SJCRH30 (cell line): ENCODE measurements at regions not wholly inside any gene's neighbourhood (a gene's known extent, or its start where the extent isn't known, plus 50 kb on each side); places are given as distances from the start of the nearest gene placed in this dataset.

Source experiments
- DNase-seq, 2 experiments: peaks; one replicate each; pipeline ENCODE4 v3.0.0-alpha.2; 2015 to 2020
- H3K27ac ChIP-seq: fragments of 250-450 bp; sonication (Bioruptor Pico); 2 replicates; pipeline ENCODE4 v1.5.1; 2020; ENCODE audit warnings: mild to moderate bottlenecking, moderate library complexity
- H3K27me3 ChIP-seq: fragments of 250-450 bp; sonication (Bioruptor Pico); 2 replicates; pipeline ENCODE4 v1.5.1; 2020; ENCODE audit warnings: mild to moderate bottlenecking, moderate library complexity
- H3K36me3 ChIP-seq: fragments of 250-450 bp; sonication (Bioruptor Pico); 2 replicates; pipeline ENCODE4 v1.5.1; 2020; ENCODE audit warnings: mild to moderate bottlenecking, moderate library complexity
- H3K4me1 ChIP-seq: fragments of 250-450 bp; sonication (Bioruptor Pico); 2 replicates; pipeline ENCODE4 v1.5.1; 2020; ENCODE audit warnings: mild to moderate bottlenecking, moderate library complexity
- H3K4me3 ChIP-seq: fragments of 250-450 bp; sonication (Bioruptor Pico); 2 replicates; pipeline ENCODE4 v1.5.1; 2020; ENCODE audit warnings: mild to moderate bottlenecking, moderate library complexity
- H3K9me3 ChIP-seq: fragments of 250-450 bp; sonication (Bioruptor Pico); replicated peaks from 2 replicates; pipeline ENCODE4 v1.5.1; 2020; ENCODE audit warnings: mild to moderate bottlenecking, moderate library complexity

DNA sequence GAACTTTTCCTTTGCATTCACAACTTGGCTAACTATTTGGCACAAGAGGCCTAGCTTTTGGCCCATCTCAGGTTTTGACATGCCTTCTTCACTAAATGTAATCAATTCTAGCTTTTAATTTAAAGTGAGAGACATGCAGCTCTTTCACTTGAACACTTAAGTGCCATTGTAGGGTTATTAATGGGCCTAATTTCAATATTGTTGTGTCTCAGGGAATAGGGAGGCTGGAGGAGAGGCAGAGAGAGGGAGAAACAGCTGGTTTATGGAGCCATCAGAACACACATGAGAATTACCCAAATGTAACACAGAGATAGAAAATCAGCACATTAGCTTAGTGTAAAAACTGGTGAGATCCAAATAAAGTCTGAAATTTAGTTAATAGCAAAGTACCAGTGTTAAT, 157.4 kb downstream of the RPAP3 start:
- no peaks in the 10 kb centered on the region for H3K9me3 ChIP-seq
- no peak for DNase-seq

DNA sequence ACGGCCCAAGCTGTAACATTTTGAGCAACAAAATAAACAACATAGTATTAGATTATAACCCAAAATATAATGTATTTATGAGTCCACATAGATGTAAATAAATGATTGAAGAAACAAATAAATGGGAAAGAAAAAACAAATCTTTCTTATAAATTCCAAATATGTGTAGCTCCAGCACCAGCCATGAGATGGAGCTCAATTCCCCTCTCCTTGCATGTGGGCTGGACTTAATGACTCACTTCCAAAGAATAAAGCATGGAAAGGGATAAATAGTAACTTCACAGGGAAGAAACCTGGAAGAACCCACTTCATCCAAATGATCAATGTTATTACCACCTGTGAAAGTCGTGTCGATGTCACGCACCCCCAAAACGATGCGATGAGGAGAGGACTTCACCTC, 158.8 kb downstream of the RPAP3 start:
- peak in 1 of 2 experiments; percentile 30 for DNase-seq

More for the DNA sequence above, 157.4 kb downstream of the RPAP3 start:
- H3K27me3 ChIP-seq = peaks cover 5% of the 10 kb centered on the region; the same call in 1 of the 2 replicates
- H3K36me3 ChIP-seq = no peaks in the 10 kb centered on the region; the same call in 1 of the 2 replicates
- no peak overlapping the region for H3K4me3 ChIP-seq
- H3K27ac ChIP-seq = no peak overlapping the region
- H3K4me1 ChIP-seq = no peaks in the 10 kb centered on the region

DNA sequence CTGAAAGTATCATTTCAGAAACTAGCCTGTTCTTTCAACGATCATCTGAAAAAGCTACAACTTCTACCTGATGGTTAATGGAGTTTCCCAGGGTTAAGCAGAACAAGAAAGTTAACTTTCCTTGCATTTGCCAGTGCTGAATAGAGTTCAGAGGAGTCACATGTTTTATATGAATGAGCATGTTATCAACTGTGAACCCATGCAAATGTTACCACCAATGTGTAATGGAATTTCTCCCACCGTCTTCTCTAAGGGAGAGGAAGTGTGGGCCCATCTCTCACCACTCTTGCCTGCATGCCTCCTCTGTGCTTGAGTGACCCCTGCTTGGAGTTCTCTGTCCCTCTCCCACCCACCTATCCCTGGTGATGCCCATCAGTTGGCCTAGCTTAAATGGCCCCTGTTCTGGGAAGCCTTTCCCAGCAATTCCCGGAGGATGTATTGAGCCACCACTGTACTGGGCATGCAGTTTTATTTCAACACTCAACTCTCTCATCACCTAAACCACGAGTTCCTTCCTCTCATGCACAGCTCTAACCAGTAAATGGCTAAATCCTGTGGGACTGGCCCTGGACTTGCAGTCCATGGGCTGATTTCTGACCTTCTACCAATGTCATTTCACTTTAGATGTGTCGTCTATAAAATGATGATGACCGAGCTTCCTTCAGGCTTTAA, 159.8 kb downstream of the RPAP3 start:
- DNase-seq = no peak
- Histone ChIP-seq H3K4me3 (no peak overlapping the region), H3K27me3 (peaks cover 8% of the 10 kb centered on the region; the same call in 1 of the 2 replicates), H3K27ac (no peak overlapping the region), H3K9me3 (no peaks in the 10 kb centered on the region), H3K4me1 (no peaks in the 10 kb centered on the region), H3K36me3 (no peaks in the 10 kb centered on the region; the same call in 1 of the 2 replicates)

More for the DNA sequence above, 158.8 kb downstream of the RPAP3 start:
- Histone ChIP-seq H3K4me3 (no peak overlapping the region), H3K4me1 (no peaks in the 10 kb centered on the region), H3K27me3 (peaks cover 8% of the 10 kb centered on the region; the same call in 1 of the 2 replicates), H3K36me3 (no peaks in the 10 kb centered on the region; the same call in 1 of the 2 replicates), H3K27ac (no peak overlapping the region), H3K9me3 (no peaks in the 10 kb centered on the region)

DNA sequence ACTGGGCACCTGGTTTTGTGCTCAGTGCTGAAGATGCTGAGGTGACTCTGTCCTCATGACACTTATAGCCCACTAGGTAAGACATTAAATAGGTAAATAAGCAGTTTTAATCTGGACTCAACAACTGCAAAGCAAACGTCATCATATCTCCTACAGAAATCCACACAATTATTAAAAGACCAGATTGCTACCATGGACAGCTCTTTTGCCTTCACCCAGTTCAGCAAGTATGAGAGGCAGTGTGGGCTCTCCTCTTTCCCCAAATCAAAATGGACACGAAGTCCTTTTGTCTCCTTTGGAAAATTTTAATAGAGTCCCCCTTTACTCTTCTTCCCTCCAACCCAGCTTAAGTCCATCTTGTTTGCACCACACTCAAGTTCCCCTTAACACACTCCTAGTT, 171.1 kb downstream of the RPAP3 start:
- Histone ChIP-seq H3K9me3 (no peaks in the 10 kb centered on the region), H3K27ac (no peak overlapping the region), H3K36me3 (no peaks in the 10 kb centered on the region), H3K27me3 (no peaks in the 10 kb centered on the region), H3K4me1 (no peaks in the 10 kb centered on the region), H3K4me3 (no peak overlapping the region)
- peak in 1 of 2 experiments; percentile 41 for DNase-seq

DNA sequence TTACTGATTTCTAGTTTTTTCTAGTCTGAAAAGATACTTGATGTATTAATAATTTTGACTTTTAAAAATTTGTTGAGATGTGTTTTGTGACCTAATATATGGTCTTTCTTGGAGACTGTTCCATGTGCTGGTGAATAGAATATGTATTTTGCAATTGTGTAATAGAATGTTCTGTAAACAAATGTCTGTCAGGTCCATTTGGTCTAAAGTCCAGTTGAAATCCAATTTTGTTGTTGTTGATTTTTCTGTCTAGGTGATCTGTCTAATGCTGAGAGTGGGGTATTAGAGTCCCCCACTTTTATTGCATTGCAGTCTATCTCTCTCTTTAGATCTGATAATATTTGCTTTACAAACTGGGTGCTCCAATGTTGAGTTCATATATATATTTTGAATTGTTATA, 175.8 kb downstream of the RPAP3 start:
- no peaks in the 10 kb centered on the region for H3K27me3 ChIP-seq
- no peaks in the 10 kb centered on the region for H3K36me3 ChIP-seq
- no peak for DNase-seq
- H3K27ac ChIP-seq = no peak overlapping the region
- H3K9me3 ChIP-seq = no peaks in the 10 kb centered on the region
- H3K4me1 ChIP-seq = no peaks in the 10 kb centered on the region
- H3K4me3 ChIP-seq = no peak overlapping the region

DNA sequence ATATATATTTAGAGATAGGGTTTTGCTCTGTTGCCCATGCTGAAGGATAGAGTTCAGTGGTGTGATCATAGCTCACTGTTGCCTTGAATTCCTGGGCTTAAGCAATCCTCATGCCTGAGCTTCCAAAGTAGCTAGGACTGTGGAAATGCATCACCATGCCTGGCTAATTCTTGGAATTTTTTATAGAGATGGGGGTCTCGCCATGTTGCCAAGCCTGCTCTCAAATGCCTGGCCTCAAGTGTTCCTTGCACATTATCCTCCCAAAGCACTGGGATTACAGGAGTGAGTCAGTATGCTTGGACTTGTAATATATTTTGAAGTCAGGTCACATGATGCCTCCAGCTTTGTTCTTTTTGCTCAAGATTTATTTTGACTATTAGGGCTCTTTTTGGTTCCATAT, 178.0 kb downstream of the RPAP3 start:
- H3K27me3 ChIP-seq = no peaks in the 10 kb centered on the region
- no peak for DNase-seq
- no peaks in the 10 kb centered on the region for H3K4me1 ChIP-seq

DNA sequence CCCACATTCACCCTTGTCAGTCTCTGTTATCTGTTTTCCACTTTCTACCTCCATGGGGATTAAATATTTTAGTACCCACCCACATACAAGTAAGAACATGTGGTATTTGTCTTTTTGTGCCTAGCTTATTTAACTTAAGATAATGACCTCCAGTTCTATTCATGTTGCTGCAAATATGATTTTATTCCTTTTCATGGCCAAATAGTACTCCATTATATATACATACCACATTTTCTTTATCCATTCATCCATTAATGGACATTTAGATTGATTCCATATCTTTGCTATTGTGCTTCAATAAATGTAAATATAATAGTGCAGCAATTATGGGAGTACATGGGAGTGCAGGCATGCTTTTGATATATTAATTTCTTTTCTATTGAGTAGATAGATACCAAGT, 185.8 kb downstream of the RPAP3 start:
- Histone ChIP-seq H3K36me3 (no peaks in the 10 kb centered on the region), H3K27me3 (no peaks in the 10 kb centered on the region), H3K9me3 (no peaks in the 10 kb centered on the region; the same call in 1 of the 2 replicates), H3K27ac (no peak overlapping the region), H3K4me1 (no peaks in the 10 kb centered on the region), H3K4me3 (no peak overlapping the region)
- no peak for DNase-seq

More for the DNA sequence above, 178.0 kb downstream of the RPAP3 start:
- Histone ChIP-seq H3K4me3 (no peak overlapping the region), H3K36me3 (no peaks in the 10 kb centered on the region), H3K9me3 (no peaks in the 10 kb centered on the region), H3K27ac (no peak overlapping the region)

DNA sequence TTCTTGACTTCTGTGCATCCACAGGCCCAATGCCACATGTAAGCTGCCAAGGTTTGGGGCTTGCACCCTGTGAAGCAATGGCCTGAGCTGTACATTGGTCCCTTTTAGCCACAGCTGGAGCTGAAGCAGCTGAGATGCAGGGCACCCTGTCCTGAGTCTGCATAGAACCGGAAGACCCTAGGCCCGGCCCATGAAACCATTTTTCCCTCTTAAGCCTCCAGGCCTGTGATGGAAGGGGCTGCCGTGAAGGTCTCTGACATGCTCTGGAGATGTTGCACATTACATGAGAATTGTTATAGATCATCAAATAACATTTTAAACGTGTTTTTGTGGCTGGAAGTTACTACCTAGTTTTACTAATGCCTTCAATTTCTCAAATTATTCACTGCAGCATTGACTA, 188.7 kb downstream of the RPAP3 start:
- no peak for DNase-seq
- no peaks in the 10 kb centered on the region; the same call in 1 of the 2 replicates for H3K9me3 ChIP-seq
- H3K27me3 ChIP-seq = no peaks in the 10 kb centered on the region

DNA sequence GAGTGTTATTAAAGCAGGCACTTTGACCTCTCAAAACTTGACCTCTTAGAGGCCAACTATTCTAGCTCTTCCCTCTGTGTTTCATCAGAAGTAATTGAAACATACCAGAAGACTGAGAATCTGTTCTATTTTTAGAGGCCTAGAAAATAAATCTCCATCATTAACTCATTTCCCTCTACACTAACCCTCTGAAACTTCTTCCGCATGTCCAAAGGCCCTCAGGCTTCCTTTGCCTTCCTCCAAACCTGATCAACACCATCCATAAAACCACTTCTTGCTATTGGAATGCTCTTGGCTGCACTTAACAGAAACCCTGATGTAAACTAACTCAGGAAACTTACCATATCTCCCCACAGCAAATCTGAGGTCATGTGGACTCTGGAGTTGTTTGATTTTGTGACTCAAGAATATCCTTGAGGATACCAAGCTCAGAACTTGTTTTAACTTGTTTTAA, 196.4 kb downstream of the RPAP3 start:
- no peaks in the 10 kb centered on the region for H3K9me3 ChIP-seq
- H3K36me3 ChIP-seq = no peaks in the 10 kb centered on the region
- H3K27me3 ChIP-seq = no peaks in the 10 kb centered on the region; the same call in 1 of the 2 replicates
- no peak overlapping the region for H3K4me3 ChIP-seq
- no peak for DNase-seq
- no peak overlapping the region for H3K27ac ChIP-seq
- H3K4me1 ChIP-seq = no peaks in the 10 kb centered on the region

More for the DNA sequence above, 188.7 kb downstream of the RPAP3 start:
- Histone ChIP-seq H3K4me3 (no peak overlapping the region), H3K27ac (no peak overlapping the region), H3K36me3 (no peaks in the 10 kb centered on the region), H3K4me1 (no peaks in the 10 kb centered on the region)

DNA sequence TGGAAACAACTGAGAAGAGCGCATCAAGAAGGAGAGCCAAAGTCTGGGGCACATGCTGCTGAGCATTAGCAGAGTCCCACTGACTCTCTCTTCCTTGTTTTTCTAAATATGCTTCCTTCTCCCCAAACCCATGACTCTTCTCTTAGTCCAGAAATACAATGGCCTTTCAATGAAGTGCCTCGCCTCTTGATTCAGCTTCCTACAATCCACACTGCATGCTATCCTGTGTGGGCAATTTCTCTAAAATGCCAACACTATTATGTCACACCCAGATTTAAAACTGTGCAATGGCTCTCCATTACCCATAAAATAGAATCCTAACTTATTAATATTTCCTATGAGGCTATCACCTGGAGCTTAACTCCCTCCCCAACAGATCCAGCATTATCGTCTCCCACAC, 198.6 kb downstream of the RPAP3 start:
- H3K9me3 ChIP-seq = no peaks in the 10 kb centered on the region
- H3K36me3 ChIP-seq = no peaks in the 10 kb centered on the region
- no peaks in the 10 kb centered on the region; the same call in 1 of the 2 replicates for H3K27me3 ChIP-seq
- H3K27ac ChIP-seq = no peak overlapping the region
- H3K4me3 ChIP-seq = no peak overlapping the region
- H3K4me1 ChIP-seq = no peaks in the 10 kb centered on the region
- DNase-seq = no peak

DNA sequence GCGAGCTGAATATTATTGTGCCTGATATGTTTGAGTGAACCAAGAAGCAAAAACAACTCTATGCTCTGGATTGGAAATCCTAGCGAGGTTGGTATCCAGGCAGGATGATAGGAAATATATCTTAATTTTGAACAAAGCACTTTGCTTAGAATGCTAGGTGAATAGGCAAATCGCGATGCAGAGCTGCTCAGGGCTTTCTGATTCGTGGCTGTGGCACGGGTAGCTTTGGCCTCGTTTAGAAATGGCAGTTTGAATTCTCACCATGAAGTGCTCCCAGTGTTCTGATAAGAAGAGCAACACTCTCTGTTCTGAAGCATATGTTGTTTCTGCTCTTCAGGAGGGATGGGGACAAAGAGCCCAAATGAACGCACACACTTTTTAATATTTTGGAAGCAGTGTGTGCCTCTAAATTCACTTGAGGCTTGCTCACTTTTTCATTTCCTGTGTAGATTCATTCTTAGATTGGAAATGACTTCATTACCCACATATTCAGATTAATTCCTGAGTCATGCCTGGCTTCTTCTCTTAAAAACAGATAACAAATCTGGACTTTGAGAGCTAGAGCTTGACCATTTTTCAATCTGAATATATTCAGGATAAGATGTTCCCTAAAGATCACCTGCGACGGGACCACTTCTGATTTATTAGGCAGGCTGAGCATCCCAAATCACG, 200.9 kb downstream of the RPAP3 start:
- Histone ChIP-seq H3K27ac (no peak overlapping the region), H3K4me1 (no peaks in the 10 kb centered on the region), H3K9me3 (no peaks in the 10 kb centered on the region), H3K27me3 (no peaks in the 10 kb centered on the region; the same call in 1 of the 2 replicates), H3K36me3 (no peaks in the 10 kb centered on the region), H3K4me3 (no peak overlapping the region)
- no peak for DNase-seq

DNA sequence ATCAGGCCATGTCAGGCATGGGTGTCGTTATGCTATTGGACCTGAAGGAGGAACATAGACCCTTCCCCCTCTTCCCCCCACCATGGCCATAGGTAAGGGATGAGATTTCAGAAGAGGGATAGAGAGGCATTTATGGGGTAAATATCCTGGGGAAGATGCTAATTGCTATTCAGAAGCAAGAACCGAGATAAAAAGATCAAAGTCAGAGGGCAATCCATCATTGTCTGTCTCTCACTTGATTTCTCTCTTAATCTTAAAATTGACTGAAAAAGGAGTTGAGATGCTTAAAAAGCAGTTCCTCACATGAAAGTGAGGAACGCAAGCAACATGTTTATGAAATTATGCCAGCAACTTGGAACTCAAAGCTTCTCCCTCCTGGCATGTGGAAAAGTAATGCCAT, 212.0 kb downstream of the RPAP3 start:
- no peaks in the 10 kb centered on the region for H3K27me3 ChIP-seq
- H3K36me3 ChIP-seq = no peaks in the 10 kb centered on the region
- no peak overlapping the region for H3K4me3 ChIP-seq
- H3K27ac ChIP-seq = no peak overlapping the region
- H3K4me1 ChIP-seq = no peaks in the 10 kb centered on the region
- H3K9me3 ChIP-seq = no peaks in the 10 kb centered on the region
- DNase-seq = no peak

DNA sequence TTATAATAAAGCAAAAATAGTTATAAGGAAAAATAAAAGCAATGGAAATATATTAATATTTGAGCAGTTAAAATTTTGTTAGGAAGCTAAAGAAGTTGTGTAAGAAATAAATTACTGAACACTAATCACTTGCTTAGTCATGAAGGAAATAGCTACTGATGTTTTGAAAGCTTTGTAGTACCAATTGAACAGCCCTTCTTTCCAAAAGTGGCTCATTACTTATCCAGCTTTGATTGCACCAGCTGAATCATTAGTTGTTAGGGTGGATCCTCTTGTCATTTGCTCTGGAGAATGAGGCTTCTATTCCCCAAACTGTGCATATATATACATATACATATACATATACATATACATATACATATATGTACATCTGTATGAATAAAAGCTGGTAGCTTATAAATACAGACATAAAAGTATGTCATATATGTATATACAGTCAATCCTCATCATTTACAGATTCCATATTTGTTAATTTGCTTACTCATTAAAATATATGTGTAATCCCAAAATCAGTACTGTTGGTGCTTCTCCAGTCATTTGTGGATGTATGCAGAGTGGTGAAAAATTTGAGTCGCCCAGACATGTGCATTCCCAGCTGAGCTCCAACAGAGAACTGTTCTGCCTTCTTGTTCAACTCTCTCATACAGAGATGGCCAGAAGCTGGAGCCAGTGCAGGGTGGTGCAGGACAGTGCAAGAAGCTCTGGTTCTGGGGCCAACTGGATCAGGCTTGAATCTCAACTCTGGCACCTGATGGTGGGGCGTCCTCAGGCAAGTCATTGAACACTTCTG, 214.1 kb downstream of the RPAP3 start:
- Histone ChIP-seq H3K27me3 (no peaks in the 10 kb centered on the region), H3K9me3 (no peaks in the 10 kb centered on the region), H3K36me3 (no peaks in the 10 kb centered on the region), H3K4me1 (no peaks in the 10 kb centered on the region), H3K4me3 (no peak overlapping the region), H3K27ac (no peak overlapping the region)
- no peak for DNase-seq

DNA sequence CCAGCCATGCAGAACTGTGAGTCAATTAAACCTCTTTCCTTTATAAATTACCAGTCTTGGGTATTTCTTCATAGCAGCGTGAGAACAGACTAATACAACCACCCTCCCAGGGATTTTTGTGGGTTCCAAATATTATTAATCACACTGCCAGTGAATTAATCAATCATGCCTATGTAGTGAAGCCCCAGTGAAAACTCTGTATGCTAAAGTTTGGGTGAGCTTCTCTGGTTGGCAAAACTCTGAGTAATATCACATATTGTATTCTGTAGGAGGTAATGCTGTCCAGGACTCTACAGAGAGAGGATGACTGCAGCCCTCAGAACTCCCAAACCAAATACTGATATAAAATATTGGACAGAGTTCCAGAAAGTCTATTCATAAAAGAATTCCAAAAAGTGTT, 216.9 kb downstream of the RPAP3 start:
- Histone ChIP-seq H3K4me3 (no peak overlapping the region), H3K27me3 (no peaks in the 10 kb centered on the region), H3K27ac (no peak overlapping the region), H3K9me3 (no peaks in the 10 kb centered on the region), H3K4me1 (no peaks in the 10 kb centered on the region), H3K36me3 (no peaks in the 10 kb centered on the region)
- no peak for DNase-seq

DNA sequence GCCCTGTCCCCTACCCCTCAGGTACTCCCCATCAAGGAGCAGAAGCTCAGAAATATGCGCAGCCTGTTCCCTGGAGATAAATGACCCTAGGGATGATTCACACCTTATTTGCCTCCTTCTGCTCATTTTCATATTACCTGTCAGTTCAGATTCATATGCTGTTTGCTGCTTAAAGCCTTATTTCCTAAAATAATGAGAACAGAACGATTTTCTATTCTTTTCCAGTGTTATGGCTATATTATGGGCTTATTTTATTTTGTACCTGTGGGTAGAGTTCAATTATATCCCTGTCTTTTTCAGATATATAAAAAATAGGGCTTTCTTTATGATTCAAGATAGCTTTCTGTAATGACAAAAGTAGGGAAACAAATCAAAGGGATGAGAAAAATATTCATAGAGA, 224.8 kb downstream of the RPAP3 start:
- H3K9me3 ChIP-seq = no peaks in the 10 kb centered on the region; the same call in 1 of the 2 replicates
- H3K4me1 ChIP-seq = no peaks in the 10 kb centered on the region
- no peak overlapping the region for H3K4me3 ChIP-seq
- no peak for DNase-seq
- no peaks in the 10 kb centered on the region for H3K36me3 ChIP-seq
- H3K27ac ChIP-seq = no peak overlapping the region
- no peaks in the 10 kb centered on the region for H3K27me3 ChIP-seq
